ENCODE measurements at regions not wholly inside any gene's neighbourhood (a gene's known extent, or its start where the extent isn't known, plus 50 kb on each side); places are given as distances from the start of the nearest gene placed in this dataset.

- Histone ChIP-seq H4K20me1 (ENCODE audit: insufficient read depth, low read length) (no peaks in the 10 kb centered on the region), H3K23ac (ENCODE audit: low read depth, low read length) (no peak overlapping the region), H3K18ac (ENCODE audit: low read depth, low read length) (no peak overlapping the region), H3K79me1 (ENCODE audit: low read depth in 1 of 2, low read length in 2 of 2) (no peaks in the 10 kb centered on the region), H2BK120ac (ENCODE audit: low read depth, low read length) (no peak overlapping the region), H2BK5ac (ENCODE audit: low read depth, low read length, poor library complexity, severe bottlenecking) (no peak overlapping the region), H2AK5ac (ENCODE audit: low read depth, low read length) (no peak overlapping the region), H3K14ac (replicated peaks; ENCODE audit: low read depth, low read length) (no peak overlapping the region), H3K4me1 (ENCODE audit: control insufficient read depth, insufficient read depth, low read length) (no peaks in the 10 kb centered on the region), H3K27ac (ENCODE audit: insufficient read depth, low read length) (no peak overlapping the region), H3K9me3 (ENCODE audit: control insufficient read depth, insufficient read depth, low read length) (no peaks in the 10 kb centered on the region), H3K9me1 (ENCODE audit: insufficient read depth, low read length) (no peaks in the 10 kb centered on the region), H3K56ac (ENCODE audit: extremely low read depth, insufficient read depth, low read length) (no peak overlapping the region), H3K4me2 (ENCODE audit: low read depth, low read length) (no peak overlapping the region), H3K4ac (ENCODE audit: low read depth, low read length) (no peak overlapping the region), H3K36me3 (ENCODE audit: control insufficient read depth, insufficient read depth, low read length) (no peaks in the 10 kb centered on the region), H4K5ac (ENCODE audit: low read depth, low read length) (no peak overlapping the region), H2BK15ac (ENCODE audit: low read depth, low read length) (no peak overlapping the region), H3K27me3 (ENCODE audit: control insufficient read depth, insufficient read depth, low read length) (no peaks in the 10 kb centered on the region), H2BK20ac (ENCODE audit: low read depth, low read length) (no peak overlapping the region), H4K91ac (ENCODE audit: insufficient read depth, low read depth, low read length) (no peak overlapping the region), H2AFZ (replicated peaks; ENCODE audit: low read length, poor library complexity) (no peak overlapping the region), H3K4me3 (ENCODE audit: insufficient read depth, low read depth, low read length) (no peak overlapping the region), H4K8ac (ENCODE audit: low read depth in 2 of 2, low read length in 2 of 2) (no peak overlapping the region), H2AK9ac (replicated peaks; ENCODE audit: low read depth, low read length, poor library complexity) (no peak overlapping the region), H3K9ac (ENCODE audit: low read depth, low read length) (no peak overlapping the region)
- in situ Hi-C loops (cut with MboI; ENCODE audit: low sequenced_read_pairs) = no loop called here
- DNase-seq (no peak), ATAC-seq (ENCODE audit: low read depth) (no peak)
- TF ChIP-seq MAZ (IDR thresholded peaks at IDR 0.05; ENCODE audit: borderline replicate concordance, low read depth, low read length) (no peak), CEBPB (IDR thresholded peaks at IDR 0.05; ENCODE audit: low read depth, low read length) (no peak), BHLHE40 (IDR thresholded peaks at IDR 0.05; ENCODE audit: low read depth, low read length) (no peak), NFE2L2 (IDR thresholded peaks at IDR 0.05; ENCODE audit: low read depth, low read length) (no peak), RAD21 (IDR thresholded peaks at IDR 0.05; ENCODE audit: low read length) (no peak), CHD1 (IDR thresholded peaks at IDR 0.05; ENCODE audit: low read depth, low read length) (no peak)
- dilution Hi-C loops (cut with HindIII; ENCODE audit: low sequenced_read_pairs, unreplicated experiment) = no loop called here
- ChIA-PET CTCF (no interaction called here), POLR2A (ENCODE audit: unreplicated experiment) (no interaction called here)
- no TSS peak for BruUV-seq (replicated peaks)
- intact Hi-C loops (cut with micrococcal nuclease) = no loop called here
- WGBS, 2 experiments (ENCODE audit: extremely low coverage in 2 of 2, insufficient read length in 1 of 2) = no CpG with 5 or more reads among the region's 1 CpG
Observed at GRCh38 chr1:163701783-163702374, 380.1 kb downstream of the NUF2 start.

All from IMR-90 (cell line).